HCT116 (cell line): ENCODE measurements at regions not wholly inside any gene's neighbourhood (a gene's known extent, or its start where the extent isn't known, plus 50 kb on each side); places are given as distances from the start of the nearest gene placed in this dataset.

Source experiments
- ATAC-seq: fragments of 200-7000 bp; cut with Tn5 transposase; 2 replicates; pipeline ENCODE4 v1.9.1; 2020; ENCODE audit warnings: mild to moderate bottlenecking, moderate library complexity
- BruUV-seq: library from RNA; stranded (reverse); fragments of 400-500 nt; replicated peaks from 2 replicates; lab custom pipeline; 2021; lab: Mats Ljungman, UMichigan
- CTCF ChIA-PET: fragments of 300-600 bp; sonication (Branson Sonifier 250); formaldehyde crosslinking; loops from one replicate; lab custom pipeline; 2021; ENCODE audit warnings: antibody characterized with exemption; lab: Charles Lee
- POLR2A ChIA-PET: fragments of 300-600, 350-600 bp; sonication (Branson Sonifier 250); formaldehyde crosslinking; loops from one replicate; lab custom pipeline; 2021; ENCODE audit warnings: antibody characterized with exemption; lab: Charles Lee
- RAD21 ChIA-PET, 2 experiments: fragments of 300-600 bp; sonication (Branson Sonifier 250); formaldehyde crosslinking; loops; one replicate each; lab custom pipeline; 2023; ENCODE audit warnings: low total read pairs in 2 of 2; ENCODE audit not compliant: uncharacterized antibody in 2 of 2, unreplicated experiment in 2 of 2, low non-redundant PET in 1 of 2; lab: Charles Lee
- DNase-seq: peaks from one replicate; pipeline ENCODE4 v3.0.0-alpha.2; 2010; ENCODE audit warnings: low read depth, low spot score
- H2AFZ ChIP-seq: fragments of 200-600 bp; shearing (Covaris generic), sonication (generic); 2 replicates; pipeline ENCODE4 v1.6.1; 2017; ENCODE audit warnings: low read depth, mixed run types, mixed read lengths, antibody characterized with exemption, low read length; ENCODE audit not compliant: poor library complexity, severe bottlenecking
- H3K27ac ChIP-seq: 2 replicates; pipeline ENCODE4 v1.5.1; 2012; ENCODE audit warnings: low read depth, low read length
- H3K27me3 ChIP-seq: fragments of 200-600 bp; sonication (generic); 2 replicates; pipeline ENCODE4 v1.6.1; 2016; ENCODE audit warnings: mixed run types, low read length, mixed read lengths; ENCODE audit not compliant: insufficient read depth
- H3K36me3 ChIP-seq, 2 experiments: fragments of 200-500 bp in 1 of 2; fragments of 200-600 bp in 1 of 2; sonication (Bioruptor generic) in 1 of 2; sonication (generic) in 1 of 2; 2 replicates each; pipeline versions ENCODE4 v1.5.1 to v1.6.1; 2014 to 2016; ENCODE audit warnings: low read length in 2 of 2, inconsistent platforms in 1 of 2, mixed read lengths in 1 of 2, mixed run types in 1 of 2; ENCODE audit not compliant: insufficient read depth in 2 of 2, control insufficient read depth in 1 of 2
- H3K4me1 ChIP-seq, 2 experiments: fragments of 200-600 bp in 1 of 2; sonication (generic) in 1 of 2; 2 replicates each; pipeline versions ENCODE4 v1.5.1 to v1.6.1; 2012 to 2017; ENCODE audit warnings: low read length in 2 of 2, inconsistent platforms in 1 of 2, mild to moderate bottlenecking in 1 of 2, mixed read lengths in 1 of 2, mixed run types in 1 of 2, moderate library complexity in 1 of 2; ENCODE audit not compliant: insufficient read depth in 2 of 2, control insufficient read depth in 1 of 2
- H3K4me2 ChIP-seq: fragments of 200-600 bp; sonication (generic); 2 replicates; pipeline ENCODE4 v1.6.1; 2017; ENCODE audit warnings: mixed run types, low read length, mixed read lengths
- H3K4me3 ChIP-seq, 2 experiments: fragments of 200-600 bp in 1 of 2; sonication (generic) in 1 of 2; replicated peaks in 1 of 2; 2 replicates each; pipeline ENCODE4 v1.5.1; 2011 to 2016; ENCODE audit warnings: low read length in 2 of 2, control low read depth in 1 of 2, low read depth in 1 of 2, mild to moderate bottlenecking in 1 of 2, mixed read lengths in 1 of 2, mixed run types in 1 of 2
- H3K79me2 ChIP-seq: fragments of 200-600 bp; sonication (generic); 2 replicates; pipeline ENCODE4 v1.6.1; 2017; ENCODE audit warnings: mild to moderate bottlenecking, mixed run types, low read length, moderate library complexity, mixed read lengths; ENCODE audit not compliant: insufficient read depth
- H3K9ac ChIP-seq: fragments of 200-600 bp; sonication (generic); 2 replicates; pipeline ENCODE4 v1.6.1; 2016; ENCODE audit warnings: low read length, mixed read lengths
- H3K9me2 ChIP-seq: fragments of 200-600 bp; sonication (generic), shearing (Covaris generic); 2 replicates; pipeline ENCODE4 v1.6.1; 2017; ENCODE audit warnings: mixed run types, mild to moderate bottlenecking, moderate library complexity; ENCODE audit not compliant: insufficient read depth
- H3K9me3 ChIP-seq, 2 experiments: fragments of 200-500 bp in 1 of 2; fragments of 200-600 bp in 1 of 2; sonication (Bioruptor generic) in 1 of 2; sonication (generic) in 1 of 2; 2 replicates each; pipeline ENCODE4 v1.6.1; 2014 to 2017; ENCODE audit warnings: low read length in 2 of 2, mixed read lengths in 2 of 2, inconsistent platforms in 1 of 2, low read depth in 1 of 2, mild to moderate bottlenecking in 1 of 2, mixed run types in 1 of 2, moderate library complexity in 1 of 2; ENCODE audit not compliant: control insufficient read depth in 1 of 2, insufficient read depth in 1 of 2
- H4K20me1 ChIP-seq: fragments of 200-600 bp; sonication (generic), shearing (Covaris generic); 2 replicates; pipeline ENCODE4 v1.6.1; 2017; ENCODE audit warnings: mixed run types, mild to moderate bottlenecking, moderate library complexity; ENCODE audit not compliant: insufficient read depth
- ATF3 ChIP-seq: IDR thresholded peaks from 2 replicates; pipeline ENCODE4 v1.6.1; 2012
- CEBPB ChIP-seq: IDR thresholded peaks from 2 replicates; pipeline ENCODE4 v1.6.1; 2012; ENCODE audit warnings: low read depth
- EGR1 ChIP-seq: IDR thresholded peaks from 2 replicates; pipeline ENCODE4 v1.6.1; 2012; ENCODE audit warnings: low read depth
- ELF1 ChIP-seq: IDR thresholded peaks from 2 replicates; pipeline ENCODE4 v1.6.1; 2012; ENCODE audit warnings: low read depth, borderline replicate concordance
- EZH2phosphoT487 ChIP-seq: fragments of 200-600 bp; IDR thresholded peaks from 2 replicates; pipeline ENCODE4 v1.6.1; 2018; ENCODE audit warnings: antibody characterized with exemption, borderline replicate concordance
- FOSL1 ChIP-seq: IDR thresholded peaks from 2 replicates; pipeline ENCODE4 v1.6.1; 2012; ENCODE audit warnings: low read depth
- JUND ChIP-seq: IDR thresholded peaks from 2 replicates; pipeline ENCODE4 v1.6.1; 2012
- POLR2A ChIP-seq: IDR thresholded peaks from 2 replicates; pipeline ENCODE4 v1.7.0; 2011; ENCODE audit warnings: borderline replicate concordance; ENCODE audit not compliant: insufficient read depth, insufficient read length; ENCODE audit errors: extremely low read depth
- POLR2AphosphoS5 ChIP-seq: IDR thresholded peaks from 2 replicates; pipeline ENCODE4 v1.6.1; 2011; ENCODE audit warnings: mild to moderate bottlenecking, low read depth, low read length, moderate library complexity
- RAD21 ChIP-seq: IDR thresholded peaks from 2 replicates; pipeline ENCODE4 v1.6.1; 2012; ENCODE audit warnings: low read depth, mild to moderate bottlenecking
- SP1 ChIP-seq: IDR thresholded peaks from 2 replicates; pipeline ENCODE4 v1.6.1; 2012; ENCODE audit warnings: low read depth
- SRF ChIP-seq: IDR thresholded peaks from 2 replicates; pipeline ENCODE4 v1.6.1; 2012; ENCODE audit warnings: low read depth
- TCF7L2 ChIP-seq: IDR thresholded peaks from 2 replicates; pipeline ENCODE4 v1.7.0; 2011; ENCODE audit warnings: borderline replicate concordance, inconsistent platforms; ENCODE audit not compliant: insufficient read depth, insufficient read length; ENCODE audit errors: extremely low read depth
- YY1 ChIP-seq: IDR thresholded peaks from 2 replicates; pipeline ENCODE4 v1.6.1; 2011; ENCODE audit warnings: low read length, low read depth, moderate library complexity, mild to moderate bottlenecking; ENCODE audit not compliant: insufficient replicate concordance; ENCODE audit errors: extremely low read depth
- ZBTB33 ChIP-seq: IDR thresholded peaks from 2 replicates; pipeline ENCODE4 v1.6.1; 2011; ENCODE audit warnings: mild to moderate bottlenecking, low read length, moderate library complexity; ENCODE audit not compliant: insufficient replicate concordance; ENCODE audit errors: extremely low read depth
- ZNF274 ChIP-seq: fragments of 200-500 bp; sonication (Bioruptor generic); IDR thresholded peaks from 2 replicates; pipeline ENCODE4 v1.6.1; 2014; ENCODE audit warnings: mild to moderate bottlenecking, low read depth, low read length, inconsistent platforms
- intact Hi-C: fragments of 100-400 bp; cut with micrococcal nuclease; formaldehyde crosslinking; loops from 2 replicates; pipeline ENCODE4 v1.10.0; 2022
- TF ChIP-seq, protein P1 (sequence below): IDR thresholded peaks from 2 replicates; pipeline ENCODE4 v1.6.1; 2012
- TF ChIP-seq, protein P2 (sequence below): IDR thresholded peaks from 2 replicates; pipeline ENCODE4 v1.6.1; 2012; ENCODE audit warnings: low read depth

DNA sequence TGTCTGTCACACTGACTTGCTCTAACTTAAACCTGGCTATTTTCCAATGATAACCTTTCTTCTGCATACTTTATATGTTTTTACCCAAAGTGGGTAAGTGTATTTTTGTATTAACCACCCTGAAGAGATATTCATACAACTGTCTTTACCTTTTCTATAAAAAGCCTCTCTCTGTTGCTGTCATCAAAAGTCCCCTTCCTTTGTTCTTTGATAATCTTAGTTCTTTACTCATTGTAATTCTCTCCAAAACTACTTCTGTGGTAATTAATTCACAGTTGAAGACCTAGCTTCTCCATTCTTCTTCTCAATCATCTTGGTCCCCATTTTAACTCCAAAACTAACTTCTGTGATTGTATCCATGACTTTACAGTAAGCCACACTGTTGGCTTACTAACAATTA, 479.7 kb upstream of the MGAT4C start:
- TF ChIP-seq SP1 (no peak), ZBTB33 (no peak), RAD21 (no peak), ATF3 (no peak), JUND (no peak), POLR2A (no peak), EGR1 (no peak), POLR2AphosphoS5 (no peak), EZH2phosphoT487 (no peak), ELF1 (no peak), YY1 (no peak), CEBPB (no peak), TCF7L2 (no peak), FOSL1 (no peak), SRF (no peak), ZNF274 (no peak)
- TF ChIP-seq, protein P1, sequence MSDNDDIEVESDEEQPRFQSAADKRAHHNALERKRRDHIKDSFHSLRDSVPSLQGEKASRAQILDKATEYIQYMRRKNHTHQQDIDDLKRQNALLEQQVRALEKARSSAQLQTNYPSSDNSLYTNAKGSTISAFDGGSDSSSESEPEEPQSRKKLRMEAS: no peak
- TF ChIP-seq, protein P2, sequence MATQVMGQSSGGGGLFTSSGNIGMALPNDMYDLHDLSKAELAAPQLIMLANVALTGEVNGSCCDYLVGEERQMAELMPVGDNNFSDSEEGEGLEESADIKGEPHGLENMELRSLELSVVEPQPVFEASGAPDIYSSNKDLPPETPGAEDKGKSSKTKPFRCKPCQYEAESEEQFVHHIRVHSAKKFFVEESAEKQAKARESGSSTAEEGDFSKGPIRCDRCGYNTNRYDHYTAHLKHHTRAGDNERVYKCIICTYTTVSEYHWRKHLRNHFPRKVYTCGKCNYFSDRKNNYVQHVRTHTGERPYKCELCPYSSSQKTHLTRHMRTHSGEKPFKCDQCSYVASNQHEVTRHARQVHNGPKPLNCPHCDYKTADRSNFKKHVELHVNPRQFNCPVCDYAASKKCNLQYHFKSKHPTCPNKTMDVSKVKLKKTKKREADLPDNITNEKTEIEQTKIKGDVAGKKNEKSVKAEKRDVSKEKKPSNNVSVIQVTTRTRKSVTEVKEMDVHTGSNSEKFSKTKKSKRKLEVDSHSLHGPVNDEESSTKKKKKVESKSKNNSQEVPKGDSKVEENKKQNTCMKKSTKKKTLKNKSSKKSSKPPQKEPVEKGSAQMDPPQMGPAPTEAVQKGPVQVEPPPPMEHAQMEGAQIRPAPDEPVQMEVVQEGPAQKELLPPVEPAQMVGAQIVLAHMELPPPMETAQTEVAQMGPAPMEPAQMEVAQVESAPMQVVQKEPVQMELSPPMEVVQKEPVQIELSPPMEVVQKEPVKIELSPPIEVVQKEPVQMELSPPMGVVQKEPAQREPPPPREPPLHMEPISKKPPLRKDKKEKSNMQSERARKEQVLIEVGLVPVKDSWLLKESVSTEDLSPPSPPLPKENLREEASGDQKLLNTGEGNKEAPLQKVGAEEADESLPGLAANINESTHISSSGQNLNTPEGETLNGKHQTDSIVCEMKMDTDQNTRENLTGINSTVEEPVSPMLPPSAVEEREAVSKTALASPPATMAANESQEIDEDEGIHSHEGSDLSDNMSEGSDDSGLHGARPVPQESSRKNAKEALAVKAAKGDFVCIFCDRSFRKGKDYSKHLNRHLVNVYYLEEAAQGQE: no peak
- Histone ChIP-seq H3K27me3 (no peaks in the 10 kb centered on the region), H3K27ac (no peak overlapping the region), H3K9ac (no peak overlapping the region), H4K20me1 (no peaks in the 10 kb centered on the region), H3K4me2 (no peak overlapping the region), H3K79me2 (no peaks in the 10 kb centered on the region), H2AFZ (no peak overlapping the region), H3K4me3 (no peak overlapping the region), H3K36me3 (no peaks in the 10 kb centered on the region), H3K9me2 (no peaks in the 10 kb centered on the region; the same call in 1 of the 2 replicates), H3K4me1 (no peaks in the 10 kb centered on the region), H3K9me3 (no peaks in the 10 kb centered on the region)
- ChIA-PET CTCF (no interaction called here), RAD21 (no interaction called here), POLR2A (no interaction called here)
- no TSS peak for BruUV-seq
- DNase-seq (no peak), ATAC-seq (no peak)
- intact Hi-C loops: loop anchor here (10.0 kb wide), 1 partner anchor 471 kb away; no protein-coding TSS in a partner anchor
